UCSD-AML1 (cell line): ENCODE measurements at regions not wholly inside any gene's neighbourhood (a gene's known extent, or its start where the extent isn't known, plus 50 kb on each side); places are given as distances from the start of the nearest gene placed in this dataset.

ENCODE experiments used
- DNase-seq: peaks from one replicate; lab custom pipeline; 2025; ENCODE audit not compliant: unreplicated experiment; lab: John Stamatoyannopoulos, UW

GRCh38 chr7:109996411-109996810, 1094.5 kb upstream of the LRRN3 start:
- DNase-seq, result no peak

- DNase-seq, result no peak
These were observed 1094.0 kb upstream of the LRRN3 start for GRCh38 chr7:109996927-109997326.

DNA sequence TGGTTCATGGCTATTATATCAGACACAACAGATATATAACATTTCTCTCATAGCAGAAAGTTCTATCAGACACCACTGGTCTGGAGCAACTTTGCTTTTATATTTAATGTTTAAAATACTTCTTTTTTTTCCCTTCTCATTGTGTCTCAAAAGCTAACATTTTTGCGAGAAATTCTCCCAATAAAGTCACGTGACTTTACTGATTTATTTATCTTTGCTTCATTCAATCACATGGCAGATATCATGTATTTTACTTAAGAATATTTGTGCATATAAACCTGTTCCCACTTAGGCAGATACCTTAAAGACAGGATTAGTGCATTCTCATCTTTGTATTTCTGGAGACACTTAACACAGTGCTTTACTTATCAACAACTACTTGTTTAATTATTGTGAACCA, 1093.1 kb upstream of the LRRN3 start:
- DNase-seq, result no peak

DNA sequence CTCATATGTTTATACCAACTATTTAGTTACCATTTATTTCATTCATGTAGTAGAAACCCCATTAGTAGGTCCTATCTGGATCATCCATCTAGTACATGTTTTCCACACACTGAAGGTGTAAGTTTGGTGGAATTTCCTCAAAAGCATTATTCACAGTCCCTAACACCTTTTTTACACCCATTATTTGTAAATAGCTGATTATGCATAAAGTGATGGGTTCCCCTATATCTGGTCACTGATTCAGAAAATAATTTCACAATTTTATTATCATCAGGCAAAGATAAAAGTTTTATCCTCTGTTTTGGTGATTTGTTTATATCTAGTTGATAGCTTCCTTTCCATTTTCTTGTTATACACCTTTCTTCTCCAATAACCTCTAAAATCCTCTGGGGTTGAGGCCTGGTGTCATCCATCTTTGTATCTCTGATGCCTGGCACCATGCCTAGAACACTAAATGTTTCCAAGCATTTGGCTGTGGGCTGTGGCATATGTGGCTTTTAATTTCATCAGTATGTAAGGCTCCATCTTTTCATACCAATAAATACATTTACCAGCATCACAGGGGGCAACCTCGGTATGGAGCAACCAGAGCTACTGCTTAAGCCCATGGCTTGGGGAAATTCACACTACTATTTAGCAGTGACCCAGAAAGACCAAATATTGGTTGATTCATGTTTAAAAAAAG, 1089.5 kb upstream of the LRRN3 start:
- no peak for DNase-seq

DNA sequence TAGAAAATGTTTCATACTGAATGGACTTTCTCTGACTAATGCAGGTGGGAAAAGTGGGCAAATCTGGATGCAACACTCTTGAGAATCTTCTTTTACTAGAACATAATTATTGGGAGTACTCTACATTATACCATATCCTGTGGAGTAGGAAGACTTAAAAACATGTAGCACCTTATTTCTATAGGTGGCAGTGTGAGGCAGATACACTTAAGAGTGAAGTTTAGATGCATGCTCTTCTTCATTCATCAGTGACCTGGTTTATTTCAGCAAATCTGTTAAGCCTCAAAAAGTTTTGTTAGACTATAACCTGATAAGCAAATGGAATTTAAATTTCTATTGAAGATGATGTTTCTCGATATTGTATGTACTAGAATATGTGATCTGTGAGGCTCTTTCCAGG, 1087.1 kb upstream of the LRRN3 start:
- no peak for DNase-seq

- DNase-seq, result no peak
These were observed 1083.4 kb upstream of the LRRN3 start for GRCh38 chr7:110007320-110008063.

DNA sequence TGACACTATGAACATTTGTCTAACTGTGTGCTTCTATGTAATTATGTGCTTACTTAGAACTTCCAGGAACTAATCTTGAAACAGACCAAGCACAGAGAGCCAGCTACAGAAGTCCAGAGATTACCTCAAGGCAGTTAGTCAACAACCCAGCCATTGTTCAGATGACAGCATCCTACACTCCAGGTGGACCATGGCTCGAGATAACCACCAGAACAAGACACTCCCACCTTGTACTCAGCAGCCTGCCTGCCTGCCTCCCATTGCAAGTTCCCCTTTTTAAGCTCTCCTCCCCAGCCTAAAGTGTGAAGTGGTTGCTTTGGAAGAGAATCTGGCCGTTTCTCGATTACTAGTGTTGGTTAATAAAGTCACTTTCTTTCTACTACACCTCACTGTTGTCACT, 1080.6 kb upstream of the LRRN3 start:
- DNase-seq, result no peak

GRCh38 chr7:110017405-110017804, 1073.5 kb upstream of the LRRN3 start:
- no peak for DNase-seq

- no peak for DNase-seq
These were observed 1063.5 kb upstream of the LRRN3 start for GRCh38 chr7:110027385-110027784.

- no peak for DNase-seq
These were observed 1047.4 kb upstream of the LRRN3 start for GRCh38 chr7:110043519-110043918.

GRCh38 chr7:110050785-110051184, 1040.1 kb upstream of the LRRN3 start:
- no peak for DNase-seq

- DNase-seq, result no peak
These were observed 1039.6 kb upstream of the LRRN3 start for GRCh38 chr7:110051372-110051771.

GRCh38 chr7:110056331-110056730, 1034.6 kb upstream of the LRRN3 start:
- no peak for DNase-seq

- DNase-seq, result no peak
These were observed 1032.5 kb upstream of the LRRN3 start for GRCh38 chr7:110058401-110058800.

DNA sequence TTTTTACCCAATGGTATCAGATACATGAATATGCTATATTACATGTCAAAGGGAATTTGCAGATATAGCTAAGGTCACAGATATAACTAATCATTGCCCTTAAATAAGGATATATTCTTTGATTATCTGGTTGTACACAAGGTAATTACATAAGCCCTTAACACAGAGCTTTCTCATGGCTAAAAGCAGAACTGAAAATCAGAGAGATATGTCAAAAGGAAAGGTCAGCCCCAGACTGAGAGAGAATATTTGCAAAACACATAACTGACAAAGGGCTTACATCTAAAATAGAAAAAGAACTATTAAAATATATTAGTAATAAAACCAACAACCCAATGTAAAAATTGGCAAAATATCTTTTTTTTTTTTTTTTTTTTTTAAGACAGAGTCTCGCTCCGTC, 1029.5 kb upstream of the LRRN3 start:
- no peak for DNase-seq

GRCh38 chr7:110065121-110065520, 1025.8 kb upstream of the LRRN3 start:
- no peak for DNase-seq

- DNase-seq, result no peak
These were observed 1024.1 kb upstream of the LRRN3 start for GRCh38 chr7:110066843-110067242.

GRCh38 chr7:110071192-110071591, 1019.7 kb upstream of the LRRN3 start:
- DNase-seq, result no peak

DNA sequence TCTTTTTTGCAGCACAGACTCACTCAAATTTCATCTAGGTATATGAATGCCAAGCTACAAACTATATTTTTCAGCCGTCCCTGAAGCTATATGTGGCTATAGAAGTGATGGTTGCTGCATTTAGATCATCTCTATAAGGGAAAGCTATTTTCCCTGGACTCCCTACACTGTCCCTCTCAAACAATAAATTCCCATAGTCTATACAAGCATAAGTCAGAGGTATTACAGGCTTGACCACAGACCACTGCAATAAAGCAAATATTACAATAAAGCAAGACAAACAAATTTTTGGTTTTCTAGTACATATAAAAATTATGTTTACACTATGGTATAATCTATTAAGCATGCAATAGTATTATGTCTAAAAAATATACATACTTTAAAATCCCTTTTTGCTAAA, 1015.5 kb upstream of the LRRN3 start:
- no peak for DNase-seq

DNA sequence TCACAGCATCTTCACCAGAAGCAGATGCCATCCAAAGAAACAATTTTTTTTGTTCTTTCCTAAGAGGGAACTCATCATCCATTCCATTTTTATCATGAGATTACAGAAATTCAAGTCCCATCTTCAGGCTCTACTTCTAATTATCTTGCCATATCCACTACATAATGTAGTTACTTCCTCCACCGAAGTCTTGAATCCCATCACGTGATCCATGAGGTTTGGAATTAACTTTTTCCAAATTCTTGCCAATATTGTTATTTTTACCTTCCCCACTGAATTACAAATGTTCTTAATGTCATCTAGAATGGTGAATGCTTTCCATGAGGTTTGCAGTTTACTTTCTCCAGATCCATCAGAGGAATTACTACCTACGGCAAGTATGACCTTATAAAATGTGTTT, 1014.7 kb upstream of the LRRN3 start:
- no peak for DNase-seq

DNA sequence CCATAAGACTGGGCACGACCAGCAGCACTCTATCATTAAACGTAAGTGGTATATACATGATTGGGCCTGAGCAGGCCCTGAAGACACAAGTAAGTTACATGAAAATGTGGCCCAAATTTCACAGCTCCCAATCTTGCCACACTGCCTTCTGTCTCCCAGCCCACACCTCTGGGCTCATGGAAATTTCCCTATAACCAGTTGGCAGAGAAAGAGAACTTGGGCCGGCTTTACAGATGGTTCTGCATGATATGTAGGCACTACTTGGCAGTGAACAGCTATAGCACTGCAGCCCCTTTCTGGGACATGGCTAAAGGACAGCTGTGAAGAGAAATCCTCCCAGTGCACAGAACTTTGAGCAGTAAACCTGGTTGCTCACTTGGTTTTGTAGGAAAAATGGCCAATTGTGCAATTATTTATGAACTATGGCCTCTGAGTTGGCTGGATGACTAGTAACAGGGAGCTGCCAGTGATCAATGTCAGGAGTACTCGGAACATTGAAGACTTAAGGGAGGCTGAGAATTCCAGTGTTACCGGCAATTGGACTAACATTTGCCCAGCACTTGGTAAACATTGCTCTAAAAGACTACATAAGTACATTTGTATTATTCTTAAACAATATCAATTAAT, 1006.6 kb upstream of the LRRN3 start:
- DNase-seq, result no peak

DNA sequence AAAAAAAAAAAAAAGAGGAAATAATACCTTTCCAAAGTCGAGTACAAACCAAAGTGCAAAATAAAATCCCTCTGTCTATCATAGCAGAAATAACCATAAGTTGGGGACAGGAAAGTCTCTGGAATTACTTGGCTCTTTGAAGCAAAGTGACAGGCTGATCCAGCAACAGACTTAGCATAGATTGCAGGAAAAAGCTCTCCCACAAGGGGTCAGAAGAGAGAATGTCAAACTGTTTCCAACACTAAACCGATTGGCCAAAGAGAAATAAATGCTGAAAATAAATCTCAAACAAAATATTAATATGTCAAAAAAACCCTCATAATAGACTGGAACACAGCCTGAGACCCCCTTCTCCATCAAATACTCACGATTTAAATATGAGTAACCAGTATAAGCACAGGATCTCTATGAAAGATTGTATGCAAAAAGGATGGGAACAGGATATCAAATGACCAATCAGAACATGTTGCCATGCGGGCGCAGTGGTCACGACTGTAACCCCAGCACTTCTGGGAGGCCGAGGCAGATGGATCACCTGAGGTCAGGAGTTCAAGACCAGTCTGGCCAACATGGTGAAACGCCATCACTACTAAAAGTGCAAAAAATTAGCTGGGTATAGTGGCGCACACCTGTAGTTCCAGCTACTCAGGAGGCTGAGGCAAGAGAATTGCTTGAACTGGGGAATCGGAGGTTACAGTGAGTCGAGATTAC, 1000.7 kb upstream of the LRRN3 start:
- DNase-seq, result no peak
